Naive thymus-derived CD8-positive, alpha-beta T cell (primary cell): ENCODE measurements at regions not wholly inside any gene's neighbourhood (a gene's known extent, or its start where the extent isn't known, plus 50 kb on each side); places are given as distances from the start of the nearest gene placed in this dataset.
"Not testable (repeated sequence)": the region's sequence is repeated elsewhere in the genome, so short reads cannot be mapped to it uniquely, and the experiment has no call there.

Experiments
- ATAC-seq, 2 donors: fragments of 150-1000 bp; cut with Tn5 transposase in 1 of 2; sonication (Bioruptor Pico), chemical (Tn5 transposase) in 1 of 2; 1 replicate in 1 of 2; 2 replicates in 1 of 2; pipeline ENCODE4 v1.10.0; 2021; ENCODE audit warnings: mild to moderate bottlenecking in 2 of 2, moderate library complexity in 2 of 2
- POLR2A ChIA-PET: fragments of 350-600 bp; sonication (Branson Sonifier 250); formaldehyde crosslinking; loops from one replicate; lab custom pipeline; 2021; ENCODE audit warnings: antibody characterized with exemption; lab: Charles Lee
- DNase-seq, 10 donors: peaks; one replicate each; pipeline versions ENCODE4 v3.0.0 to v3.0.0-alpha.2; 2020 to 2022
- H3K27ac Mint-ChIP-seq, 10 donors: one replicate each; pipeline ENCODE4 v1.8.0; 2020 to 2022; ENCODE audit warnings: mild to moderate bottlenecking in 10 of 10, mixed read lengths in 10 of 10, moderate library complexity in 4 of 10, inconsistent platforms in 1 of 10
- H3K27me3 Mint-ChIP-seq, 5 donors: one replicate each; pipeline ENCODE4 v1.8.0; 2021 to 2022; ENCODE audit warnings: mixed read lengths in 5 of 5
- H3K36me3 Mint-ChIP-seq, 3 donors: one replicate each; pipeline ENCODE4 v1.8.0; 2020 to 2022; ENCODE audit warnings: mixed read lengths in 3 of 3, mild to moderate bottlenecking in 2 of 3, inconsistent platforms in 1 of 3
- H3K4me1 Mint-ChIP-seq, 4 donors: one replicate each; pipeline ENCODE4 v1.8.0; 2021 to 2022; ENCODE audit warnings: mixed read lengths in 4 of 4
- H3K4me3 Mint-ChIP-seq, 10 donors: one replicate each; pipeline ENCODE4 v1.8.0; 2020 to 2022; ENCODE audit warnings: mild to moderate bottlenecking in 10 of 10, mixed read lengths in 10 of 10, moderate library complexity in 6 of 10, inconsistent platforms in 1 of 10
- H3K9me3 Mint-ChIP-seq, 9 donors: one replicate each; pipeline ENCODE4 v1.8.0; 2020 to 2022; ENCODE audit warnings: mixed read lengths in 9 of 9, mild to moderate bottlenecking in 3 of 9, inconsistent platforms in 1 of 9, moderate library complexity in 1 of 9

- Mint-ChIP-seq H3K4me3 (no peak overlapping the region), H3K36me3 (no peaks in the 10 kb centered on the region), H3K27ac (no peak overlapping the region), H3K9me3 (peaks cover 0 to 16% (median 6%) of the 10 kb centered on the region in 9 donors), H3K4me1 (no peaks in the 10 kb centered on the region), H3K27me3 (peaks cover under 1 to 12% (median 3%) of the 10 kb centered on the region in 5 donors)
- no peak for ATAC-seq
- no peak for DNase-seq
- POLR2A ChIA-PET, result no interaction called here
Observed at GRCh38 chr11:116030697-116031331, 526.6 kb upstream of the CADM1 start.

GRCh38 chr11:116028506-116028905 lies 524.3 kb upstream of the CADM1 start:
- H3K36me3 Mint-ChIP-seq, DNase-seq, ATAC-seq, H3K4me1 Mint-ChIP-seq, H3K27ac Mint-ChIP-seq, H3K4me3 Mint-ChIP-seq: not testable (repeated sequence)
- peaks cover 5 to 24% (median 10%) of the 10 kb centered on the region in 5 donors for H3K27me3 Mint-ChIP-seq
- POLR2A ChIA-PET, result interaction anchor here (0.7 kb wide), 1 partner anchor 376 kb away, joined by 3 read pairs; no protein-coding TSS in a partner anchor
- peaks cover 0 to 24% (median 7%) of the 10 kb centered on the region in 9 donors for H3K9me3 Mint-ChIP-seq

GRCh38 chr11:115999437-115999836 lies 495.2 kb upstream of the CADM1 start:
- no peaks in the 10 kb centered on the region for H3K36me3 Mint-ChIP-seq
- H3K27ac Mint-ChIP-seq, result no peak overlapping the region
- H3K9me3 Mint-ChIP-seq, result peaks cover 0 to 21% (median 1%) of the 10 kb centered on the region in 9 donors
- ATAC-seq (no peak), DNase-seq (no peak)
- H3K4me3 Mint-ChIP-seq, result no peak overlapping the region
- H3K4me1 Mint-ChIP-seq, result no peaks in the 10 kb centered on the region
- peaks cover 2 to 21% (median 5%) of the 10 kb centered on the region in 5 donors for H3K27me3 Mint-ChIP-seq
- POLR2A ChIA-PET, result no interaction called here

- POLR2A ChIA-PET, result no interaction called here
- DNase-seq (no peak), ATAC-seq (no peak)
- Mint-ChIP-seq H3K9me3 (peaks cover 0 to 21% (median 1%) of the 10 kb centered on the region in 9 donors), H3K27me3 (peaks cover 2 to 24% (median 6%) of the 10 kb centered on the region in 5 donors), H3K4me1 (no peaks in the 10 kb centered on the region), H3K36me3 (no peaks in the 10 kb centered on the region), H3K4me3 (no peak overlapping the region), H3K27ac (no peak overlapping the region)
Observed at GRCh38 chr11:115996808-115997188, 492.6 kb upstream of the CADM1 start.

GRCh38 chr11:115996125-115996807 lies 492.1 kb upstream of the CADM1 start:
- no peak for DNase-seq
- peaks cover 2 to 27% (median 6%) of the 10 kb centered on the region in 5 donors for H3K27me3 Mint-ChIP-seq
- POLR2A ChIA-PET, result no interaction called here
- H3K36me3 Mint-ChIP-seq, result no peaks in the 10 kb centered on the region
- H3K4me3 Mint-ChIP-seq, result no peak overlapping the region
- peak overlapping the region in 1 of 10 donors; percentile 15 for H3K27ac Mint-ChIP-seq
- H3K4me1 Mint-ChIP-seq, result no peaks in the 10 kb centered on the region
- ATAC-seq, result no peak
- H3K9me3 Mint-ChIP-seq, result peaks cover 0 to 21% (median 2%) of the 10 kb centered on the region in 9 donors

- no peak for DNase-seq
- Mint-ChIP-seq H3K9me3 (peaks cover 0 to 10% (median 3%) of the 10 kb centered on the region in 9 donors), H3K4me1 (no peaks in the 10 kb centered on the region), H3K27me3 (peaks cover 2 to 19% (median 8%) of the 10 kb centered on the region in 5 donors), H3K27ac (no peak overlapping the region), H3K36me3 (no peaks in the 10 kb centered on the region), H3K4me3 (no peak overlapping the region)
- no peak for ATAC-seq
- POLR2A ChIA-PET, result no interaction called here
Observed at GRCh38 chr11:115993590-115993989, 489.4 kb upstream of the CADM1 start.

GRCh38 chr11:115990004-115990447 lies 485.8 kb upstream of the CADM1 start:
- POLR2A ChIA-PET, result no interaction called here
- Mint-ChIP-seq H3K36me3 (no peaks in the 10 kb centered on the region), H3K4me3 (no peak overlapping the region), H3K4me1 (no peaks in the 10 kb centered on the region), H3K27ac (no peak overlapping the region), H3K9me3 (peaks cover 0 to 4% (median 0%) of the 10 kb centered on the region in 9 donors), H3K27me3 (peaks cover 0 to 19% (median 7%) of the 10 kb centered on the region in 5 donors)
- DNase-seq, result no peak
- ATAC-seq, result no peak

- H3K9me3 Mint-ChIP-seq, result peaks cover 0 to 3% (median 0%) of the 10 kb centered on the region in 9 donors
- H3K27me3 Mint-ChIP-seq, result peaks cover 0 to 8% (median 2%) of the 10 kb centered on the region in 5 donors
- no peak overlapping the region for H3K4me3 Mint-ChIP-seq
- DNase-seq (no peak), ATAC-seq (no peak)
- POLR2A ChIA-PET, result no interaction called here
- peak overlapping the region in 1 of 10 donors; percentile 25 for H3K27ac Mint-ChIP-seq
- H3K36me3 Mint-ChIP-seq, result no peaks in the 10 kb centered on the region
- H3K4me1 Mint-ChIP-seq, result no peaks in the 10 kb centered on the region
Observed at GRCh38 chr11:115985896-115986295, 481.7 kb upstream of the CADM1 start.

- Mint-ChIP-seq H3K4me3 (no peak overlapping the region), H3K36me3 (no peaks in the 10 kb centered on the region), H3K9me3 (peaks cover 0 to 3% (median 0%) of the 10 kb centered on the region in 9 donors), H3K27me3 (peaks cover 0 to 9% (median 0%) of the 10 kb centered on the region in 5 donors), H3K4me1 (no peaks in the 10 kb centered on the region), H3K27ac (no peak overlapping the region)
- ATAC-seq, result no peak
- POLR2A ChIA-PET, result no interaction called here
- DNase-seq, result no peak
Observed at GRCh38 chr11:115984228-115984627, 480.0 kb upstream of the CADM1 start.

- no peak for ATAC-seq
- POLR2A ChIA-PET, result no interaction called here
- H3K4me1 Mint-ChIP-seq, result no peaks in the 10 kb centered on the region
Observed at GRCh38 chr11:115982666-115983065, 478.5 kb upstream of the CADM1 start.

GRCh38 chr11:115981814-115982471 lies 477.7 kb upstream of the CADM1 start:
- DNase-seq, result no peak
- no peak overlapping the region for H3K4me3 Mint-ChIP-seq
- no peak for ATAC-seq
- no peaks in the 10 kb centered on the region for H3K36me3 Mint-ChIP-seq
- peaks cover 0 to 3% (median 0%) of the 10 kb centered on the region in 9 donors for H3K9me3 Mint-ChIP-seq
- H3K4me1 Mint-ChIP-seq, result no peaks in the 10 kb centered on the region
- H3K27me3 Mint-ChIP-seq, result peaks cover 2 to 12% (median 4%) of the 10 kb centered on the region in 5 donors
- H3K27ac Mint-ChIP-seq, result no peak overlapping the region
- POLR2A ChIA-PET, result no interaction called here

More at GRCh38 chr11:115982666-115983065, 478.5 kb upstream of the CADM1 start:
- no peak overlapping the region for H3K4me3 Mint-ChIP-seq
- H3K36me3 Mint-ChIP-seq, result no peaks in the 10 kb centered on the region
- peaks cover 0 to 3% (median 0%) of the 10 kb centered on the region in 9 donors for H3K9me3 Mint-ChIP-seq
- H3K27me3 Mint-ChIP-seq, result peaks cover 0 to 9% (median 0%) of the 10 kb centered on the region in 5 donors
- H3K27ac Mint-ChIP-seq, result no peak overlapping the region
- no peak for DNase-seq

GRCh38 chr11:115981104-115981481 lies 476.9 kb upstream of the CADM1 start:
- no peak overlapping the region for H3K4me3 Mint-ChIP-seq
- POLR2A ChIA-PET, result no interaction called here
- H3K4me1 Mint-ChIP-seq, result peaks cover 0 to 1% (median 0%) of the 10 kb centered on the region in 4 donors

More at GRCh38 chr11:115981104-115981481, 476.9 kb upstream of the CADM1 start:
- H3K27ac Mint-ChIP-seq, result no peak overlapping the region
- H3K27me3 Mint-ChIP-seq, result peaks cover 6 to 15% (median 8%) of the 10 kb centered on the region in 5 donors
- H3K36me3 Mint-ChIP-seq, result no peaks in the 10 kb centered on the region
- ATAC-seq (no peak), DNase-seq (no peak)
- H3K9me3 Mint-ChIP-seq, result peaks cover 0 to 3% (median 0%) of the 10 kb centered on the region in 9 donors
